A549 (cell line): ENCODE measurements at regions not wholly inside any gene's neighbourhood (a gene's known extent, or its start where the extent isn't known, plus 50 kb on each side); places are given as distances from the start of the nearest gene placed in this dataset.

Source experiments
- CHD2 ChIP-seq: fragments of 150-350 bp; IDR thresholded peaks from 2 replicates; pipeline ENCODE4 v1.6.1; 2014; ENCODE audit warnings: low read length; ENCODE audit not compliant: partially characterized antibody
- CHD4 ChIP-seq: fragments of 200-600 bp; sonication (generic); IDR thresholded peaks from 2 replicates; pipeline ENCODE4 v1.6.1; 2016; ENCODE audit warnings: antibody characterized with exemption, mild to moderate bottlenecking, borderline replicate concordance
- EP300 ChIP-seq, 2 experiments: fragments of >200 bp; sonication (Bioruptor Twin); formaldehyde crosslinking; IDR thresholded peaks; 2 replicates in 1 of 2; 3 replicates in 1 of 2; pipeline ENCODE4 v1.6.1; 2016 to 2017
- HDAC2 ChIP-seq: fragments of 200-600 bp; sonication (generic); IDR thresholded peaks from 2 replicates; pipeline ENCODE4 v1.6.1; 2016
- KDM5A ChIP-seq: fragments of 200-600 bp; sonication (generic); IDR thresholded peaks from 2 replicates; pipeline ENCODE4 v1.6.1; 2016; ENCODE audit warnings: antibody characterized with exemption, mild to moderate bottlenecking
- MAFK ChIP-seq: fragments of 450-650 bp; IDR thresholded peaks from 2 replicates; pipeline ENCODE4 v1.6.1; 2014; ENCODE audit not compliant: partially characterized antibody
- PHF8 ChIP-seq: fragments of 200-600 bp; sonication (generic); IDR thresholded peaks from 2 replicates; pipeline ENCODE4 v1.6.1; 2016; ENCODE audit warnings: low read depth, mild to moderate bottlenecking, antibody characterized with exemption, moderate library complexity, borderline replicate concordance
- POLR2A ChIP-seq: IDR thresholded peaks from 2 replicates; pipeline ENCODE4 v1.6.1; 2012; ENCODE audit warnings: mild to moderate bottlenecking, low read length
- POLR2AphosphoS2 ChIP-seq: conservative IDR thresholded peaks from 2 replicates; pipeline ENCODE4 v1.6.1; 2012; ENCODE audit warnings: low read length, improper control_type of control experiment, inconsistent platforms
- RCOR1 ChIP-seq: fragments of 150-350 bp; IDR thresholded peaks from 2 replicates; pipeline ENCODE4 v1.6.1; 2014; ENCODE audit warnings: antibody characterized with exemption, low read length, low read depth
- TF ChIP-seq, protein P1 (sequence below): fragments of >200 bp; sonication (Bioruptor Twin); formaldehyde crosslinking; IDR thresholded peaks from 3 replicates; pipeline ENCODE4 v1.5.1; 2016
- TF ChIP-seq, protein P2 (sequence below): IDR thresholded peaks from 2 replicates; pipeline ENCODE4 v1.6.1; 2012
- TF ChIP-seq, protein P3 (sequence below): fragments of 200-600 bp; sonication (generic); IDR thresholded peaks from 2 replicates; pipeline ENCODE4 v1.6.1; 2016; ENCODE audit warnings: antibody characterized with exemption, mild to moderate bottlenecking, moderate library complexity
- TF ChIP-seq, protein P4 (sequence below): fragments of 450-650 bp; IDR thresholded peaks from 2 replicates; pipeline ENCODE4 v1.6.1; 2014; ENCODE audit warnings: antibody characterized with exemption

DNA sequence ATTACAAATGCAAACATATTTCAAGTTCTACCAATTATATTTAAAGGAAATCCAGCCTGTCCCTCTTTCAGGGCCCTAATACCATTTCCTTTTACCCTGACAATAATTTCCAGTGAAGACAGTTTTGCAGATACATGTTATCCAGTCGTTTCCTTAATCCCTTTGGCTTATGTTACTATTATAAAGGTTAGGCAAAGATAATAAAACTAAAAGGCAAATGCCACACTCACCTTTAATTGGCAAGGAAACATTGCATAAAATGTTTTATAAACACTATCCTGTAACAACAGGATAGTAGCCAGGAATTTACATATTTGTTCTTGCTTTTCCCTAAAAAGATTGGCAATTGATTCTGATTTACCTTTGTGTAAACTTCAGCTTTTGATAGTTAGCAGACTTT, 168.7 kb downstream of the AEBP2 start:
- TF ChIP-seq, protein P1, sequence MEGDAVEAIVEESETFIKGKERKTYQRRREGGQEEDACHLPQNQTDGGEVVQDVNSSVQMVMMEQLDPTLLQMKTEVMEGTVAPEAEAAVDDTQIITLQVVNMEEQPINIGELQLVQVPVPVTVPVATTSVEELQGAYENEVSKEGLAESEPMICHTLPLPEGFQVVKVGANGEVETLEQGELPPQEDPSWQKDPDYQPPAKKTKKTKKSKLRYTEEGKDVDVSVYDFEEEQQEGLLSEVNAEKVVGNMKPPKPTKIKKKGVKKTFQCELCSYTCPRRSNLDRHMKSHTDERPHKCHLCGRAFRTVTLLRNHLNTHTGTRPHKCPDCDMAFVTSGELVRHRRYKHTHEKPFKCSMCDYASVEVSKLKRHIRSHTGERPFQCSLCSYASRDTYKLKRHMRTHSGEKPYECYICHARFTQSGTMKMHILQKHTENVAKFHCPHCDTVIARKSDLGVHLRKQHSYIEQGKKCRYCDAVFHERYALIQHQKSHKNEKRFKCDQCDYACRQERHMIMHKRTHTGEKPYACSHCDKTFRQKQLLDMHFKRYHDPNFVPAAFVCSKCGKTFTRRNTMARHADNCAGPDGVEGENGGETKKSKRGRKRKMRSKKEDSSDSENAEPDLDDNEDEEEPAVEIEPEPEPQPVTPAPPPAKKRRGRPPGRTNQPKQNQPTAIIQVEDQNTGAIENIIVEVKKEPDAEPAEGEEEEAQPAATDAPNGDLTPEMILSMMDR, result no peak
- TF ChIP-seq CHD4 (no peak), POLR2A (no peak), CHD2 (no peak), EP300 (IDR thresholded peaks at IDR 0.05) (no peak), MAFK (no peak), POLR2AphosphoS2 (no peak), KDM5A (no peak), HDAC2 (no peak), RCOR1 (no peak), PHF8 (no peak)
- TF ChIP-seq, protein P2, sequence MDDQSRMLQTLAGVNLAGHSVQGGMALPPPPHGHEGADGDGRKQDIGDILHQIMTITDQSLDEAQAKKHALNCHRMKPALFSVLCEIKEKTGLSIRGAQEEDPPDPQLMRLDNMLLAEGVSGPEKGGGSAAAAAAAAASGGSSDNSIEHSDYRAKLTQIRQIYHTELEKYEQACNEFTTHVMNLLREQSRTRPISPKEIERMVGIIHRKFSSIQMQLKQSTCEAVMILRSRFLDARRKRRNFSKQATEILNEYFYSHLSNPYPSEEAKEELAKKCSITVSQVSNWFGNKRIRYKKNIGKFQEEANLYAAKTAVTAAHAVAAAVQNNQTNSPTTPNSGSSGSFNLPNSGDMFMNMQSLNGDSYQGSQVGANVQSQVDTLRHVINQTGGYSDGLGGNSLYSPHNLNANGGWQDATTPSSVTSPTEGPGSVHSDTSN, result no peak
- TF ChIP-seq, protein P3, sequence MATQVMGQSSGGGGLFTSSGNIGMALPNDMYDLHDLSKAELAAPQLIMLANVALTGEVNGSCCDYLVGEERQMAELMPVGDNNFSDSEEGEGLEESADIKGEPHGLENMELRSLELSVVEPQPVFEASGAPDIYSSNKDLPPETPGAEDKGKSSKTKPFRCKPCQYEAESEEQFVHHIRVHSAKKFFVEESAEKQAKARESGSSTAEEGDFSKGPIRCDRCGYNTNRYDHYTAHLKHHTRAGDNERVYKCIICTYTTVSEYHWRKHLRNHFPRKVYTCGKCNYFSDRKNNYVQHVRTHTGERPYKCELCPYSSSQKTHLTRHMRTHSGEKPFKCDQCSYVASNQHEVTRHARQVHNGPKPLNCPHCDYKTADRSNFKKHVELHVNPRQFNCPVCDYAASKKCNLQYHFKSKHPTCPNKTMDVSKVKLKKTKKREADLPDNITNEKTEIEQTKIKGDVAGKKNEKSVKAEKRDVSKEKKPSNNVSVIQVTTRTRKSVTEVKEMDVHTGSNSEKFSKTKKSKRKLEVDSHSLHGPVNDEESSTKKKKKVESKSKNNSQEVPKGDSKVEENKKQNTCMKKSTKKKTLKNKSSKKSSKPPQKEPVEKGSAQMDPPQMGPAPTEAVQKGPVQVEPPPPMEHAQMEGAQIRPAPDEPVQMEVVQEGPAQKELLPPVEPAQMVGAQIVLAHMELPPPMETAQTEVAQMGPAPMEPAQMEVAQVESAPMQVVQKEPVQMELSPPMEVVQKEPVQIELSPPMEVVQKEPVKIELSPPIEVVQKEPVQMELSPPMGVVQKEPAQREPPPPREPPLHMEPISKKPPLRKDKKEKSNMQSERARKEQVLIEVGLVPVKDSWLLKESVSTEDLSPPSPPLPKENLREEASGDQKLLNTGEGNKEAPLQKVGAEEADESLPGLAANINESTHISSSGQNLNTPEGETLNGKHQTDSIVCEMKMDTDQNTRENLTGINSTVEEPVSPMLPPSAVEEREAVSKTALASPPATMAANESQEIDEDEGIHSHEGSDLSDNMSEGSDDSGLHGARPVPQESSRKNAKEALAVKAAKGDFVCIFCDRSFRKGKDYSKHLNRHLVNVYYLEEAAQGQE, result no peak
- TF ChIP-seq, protein P4, sequence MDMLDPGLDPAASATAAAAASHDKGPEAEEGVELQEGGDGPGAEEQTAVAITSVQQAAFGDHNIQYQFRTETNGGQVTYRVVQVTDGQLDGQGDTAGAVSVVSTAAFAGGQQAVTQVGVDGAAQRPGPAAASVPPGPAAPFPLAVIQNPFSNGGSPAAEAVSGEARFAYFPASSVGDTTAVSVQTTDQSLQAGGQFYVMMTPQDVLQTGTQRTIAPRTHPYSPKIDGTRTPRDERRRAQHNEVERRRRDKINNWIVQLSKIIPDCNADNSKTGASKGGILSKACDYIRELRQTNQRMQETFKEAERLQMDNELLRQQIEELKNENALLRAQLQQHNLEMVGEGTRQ, result no peak
